Peyer's patch (tissue), 4 donors: ENCODE measurements at regions not wholly inside any gene's neighbourhood (a gene's known extent, or its start where the extent isn't known, plus 50 kb on each side); places are given as distances from the start of the nearest gene placed in this dataset.

ENCODE experiments used
- DNase-seq, 3 donors: peaks; one replicate each; pipeline ENCODE4 v3.0.0-alpha.2; 2017 to 2019
- H3K27ac ChIP-seq, 4 donors: fragments of 200-600 bp; sonication (generic); one replicate each; pipeline ENCODE4 v1.5.1; 2016 to 2019
- H3K27me3 ChIP-seq, 2 donors: fragments of 200-600 bp; sonication (generic); one replicate each; pipeline ENCODE4 v1.5.1; 2019
- H3K36me3 ChIP-seq, 3 donors: fragments of 200-600 bp; sonication (generic); one replicate each; pipeline ENCODE4 v1.5.1; 2016 to 2019
- H3K4me1 ChIP-seq, 4 donors: fragments of 200-600 bp; sonication (generic); one replicate each; pipeline ENCODE4 v1.5.1; 2016 to 2019
- H3K4me3 ChIP-seq, 4 donors: fragments of 200-600 bp; sonication (generic); 1 replicate in 3 of 4; 2 replicates in 1 of 4; pipeline ENCODE4 v1.5.1; 2016 to 2019; ENCODE audit warnings: mild to moderate bottlenecking in 1 of 4
- H3K9me3 ChIP-seq, 4 donors: fragments of 200-600 bp; sonication (generic); one replicate each; pipeline ENCODE4 v1.5.1; 2016 to 2019; ENCODE audit warnings: mild to moderate bottlenecking in 1 of 4
- CTCF ChIP-seq, 6 experiments: fragments of 450-650 bp in 4 of 6; fragments of 200-600 bp in 2 of 6; sonication (generic) in 1 of 6; IDR thresholded peaks; one replicate each; pipeline ENCODE4 v1.5.1; 2017 to 2019; ENCODE audit warnings: antibody characterized with exemption in 6 of 6, mild to moderate bottlenecking in 3 of 6, moderate library complexity in 1 of 6
- POLR2A ChIP-seq, 2 donors: fragments of 450-650 bp; IDR thresholded peaks; one replicate each; pipeline ENCODE4 v1.5.1; 2017; ENCODE audit warnings: antibody characterized with exemption in 2 of 2, mild to moderate bottlenecking in 2 of 2, moderate library complexity in 2 of 2

GRCh38 chr4:41322617-41323016 is 65.9 kb downstream of the UCHL1 start:
- Histone ChIP-seq H3K27ac (no peak overlapping the region), H3K4me3 (no peak overlapping the region), H3K36me3 (no peaks in the 10 kb centered on the region), H3K4me1 (no peaks in the 10 kb centered on the region), H3K9me3 (no peaks in the 10 kb centered on the region), H3K27me3 (no peaks in the 10 kb centered on the region)
- no peak for DNase-seq
- TF ChIP-seq POLR2A (IDR thresholded peaks at IDR 0.05) (no peak), CTCF (IDR thresholded peaks at IDR 0.05) (no peak)

GRCh38 chr4:41323179-41323578 is 66.5 kb downstream of the UCHL1 start:
- no peak for TF ChIP-seq POLR2A (IDR thresholded peaks at IDR 0.05)
- no peak for TF ChIP-seq CTCF (IDR thresholded peaks at IDR 0.05)

GRCh38 chr4:41323706-41324105 is 67.0 kb downstream of the UCHL1 start:
- no peak for DNase-seq
- TF ChIP-seq CTCF (IDR thresholded peaks at IDR 0.05) (no peak), POLR2A (IDR thresholded peaks at IDR 0.05) (no peak)
- Histone ChIP-seq H3K36me3 (no peaks in the 10 kb centered on the region), H3K27ac (no peak overlapping the region), H3K4me3 (no peak overlapping the region), H3K4me1 (no peaks in the 10 kb centered on the region), H3K9me3 (no peaks in the 10 kb centered on the region), H3K27me3 (no peaks in the 10 kb centered on the region)

More at GRCh38 chr4:41323179-41323578, 66.5 kb downstream of the UCHL1 start:
- Histone ChIP-seq H3K9me3 (no peaks in the 10 kb centered on the region), H3K4me3 (no peak overlapping the region), H3K36me3 (no peaks in the 10 kb centered on the region), H3K27ac (no peak overlapping the region), H3K4me1 (no peaks in the 10 kb centered on the region), H3K27me3 (no peaks in the 10 kb centered on the region)
- no peak for DNase-seq

GRCh38 chr4:41324861-41325260 is 68.1 kb downstream of the UCHL1 start:
- H3K36me3 ChIP-seq: no peaks in the 10 kb centered on the region
- no peak overlapping the region for H3K27ac ChIP-seq
- no peak for DNase-seq
- no peak overlapping the region for H3K4me3 ChIP-seq
- no peaks in the 10 kb centered on the region for H3K9me3 ChIP-seq
- TF ChIP-seq POLR2A (IDR thresholded peaks at IDR 0.05): no peak
- TF ChIP-seq CTCF (IDR thresholded peaks at IDR 0.05): no peak
- no peaks in the 10 kb centered on the region for H3K27me3 ChIP-seq
- H3K4me1 ChIP-seq: no peaks in the 10 kb centered on the region

- DNase-seq: no peak
- Histone ChIP-seq H3K4me1 (no peaks in the 10 kb centered on the region), H3K27me3 (no peaks in the 10 kb centered on the region), H3K4me3 (no peak overlapping the region), H3K9me3 (no peaks in the 10 kb centered on the region), H3K36me3 (no peaks in the 10 kb centered on the region), H3K27ac (no peak overlapping the region)
- TF ChIP-seq CTCF (IDR thresholded peaks at IDR 0.05) (no peak), POLR2A (IDR thresholded peaks at IDR 0.05) (no peak)
Measured at GRCh38 chr4:41325901-41326300, 69.2 kb downstream of the UCHL1 start.

- no peak for DNase-seq
- Histone ChIP-seq H3K4me1 (no peaks in the 10 kb centered on the region), H3K27me3 (no peaks in the 10 kb centered on the region), H3K36me3 (no peaks in the 10 kb centered on the region), H3K4me3 (no peak overlapping the region), H3K27ac (no peak overlapping the region), H3K9me3 (no peaks in the 10 kb centered on the region)
- TF ChIP-seq CTCF (IDR thresholded peaks at IDR 0.05): no peak
- no peak for TF ChIP-seq POLR2A (IDR thresholded peaks at IDR 0.05)
Measured at GRCh38 chr4:41326776-41327175, 70.0 kb downstream of the UCHL1 start.
